Liver (tissue), 8 donors: ENCODE measurements at regions not wholly inside any gene's neighbourhood (a gene's known extent, or its start where the extent isn't known, plus 50 kb on each side); places are given as distances from the start of the nearest gene placed in this dataset.

Experiments used
- DNase-seq: peaks from one replicate; pipeline ENCODE4 v3.0.0-alpha.2; 2017; ENCODE audit warnings: low spot score
- H3K27ac ChIP-seq, 2 donors: one replicate each; pipeline ENCODE4 v1.7.0; 2013; ENCODE audit warnings: inconsistent platforms in 2 of 2, low read length in 2 of 2, control low read depth in 1 of 2, low read depth in 1 of 2, mild to moderate bottlenecking in 1 of 2
- H3K27me3 ChIP-seq, 4 donors: one replicate each; pipeline versions ENCODE4 v1.6.1 to v1.7.0; 2013; ENCODE audit warnings: low read length in 3 of 4, inconsistent platforms in 1 of 4, mild to moderate bottlenecking in 1 of 4, moderate library complexity in 1 of 4; ENCODE audit not compliant: control insufficient read depth in 4 of 4, insufficient read depth in 4 of 4
- H3K36me3 ChIP-seq, 4 donors: one replicate each; pipeline versions ENCODE4 v1.6.1 to v1.7.0; 2013; ENCODE audit warnings: low read length in 3 of 4, mild to moderate bottlenecking in 3 of 4, low read depth in 1 of 4, moderate library complexity in 1 of 4; ENCODE audit not compliant: control insufficient read depth in 4 of 4, insufficient read depth in 3 of 4
- H3K4me1 ChIP-seq, 4 donors: one replicate each; pipeline versions ENCODE4 v1.6.1 to v1.7.0; 2013; ENCODE audit warnings: low read length in 3 of 4, mild to moderate bottlenecking in 3 of 4, moderate library complexity in 1 of 4; ENCODE audit not compliant: control insufficient read depth in 4 of 4, insufficient read depth in 4 of 4
- H3K4me3 ChIP-seq, 3 donors: one replicate each; pipeline versions ENCODE4 v1.6.1 to v1.7.0; 2013; ENCODE audit warnings: low read length in 3 of 3, control low read depth in 1 of 3, low read depth in 1 of 3, mild to moderate bottlenecking in 1 of 3
- H3K9ac ChIP-seq, 2 donors: one replicate each; pipeline ENCODE4 v1.7.0; 2013; ENCODE audit warnings: low read length in 2 of 2, mild to moderate bottlenecking in 2 of 2, moderate library complexity in 2 of 2, control low read depth in 1 of 2, low read depth in 1 of 2
- H3K9me3 ChIP-seq, 4 donors: one replicate each; pipeline versions ENCODE4 v1.6.1 to v1.7.0; 2013; ENCODE audit warnings: low read length in 3 of 4; ENCODE audit not compliant: control insufficient read depth in 4 of 4
- EGR1 ChIP-seq, 2 donors: IDR thresholded peaks; 2 replicates each; pipeline ENCODE4 v1.6.1; 2016 to 2018; ENCODE audit warnings: antibody characterized with exemption in 2 of 2, low read depth in 2 of 2
- FOXA1 ChIP-seq: IDR thresholded peaks from 2 replicates; pipeline ENCODE4 v1.6.1; 2016; ENCODE audit warnings: antibody characterized with exemption
- FOXA2 ChIP-seq: IDR thresholded peaks from 2 replicates; pipeline ENCODE4 v1.6.1; 2016; ENCODE audit warnings: antibody characterized with exemption
- HNF4A ChIP-seq, 2 donors: conservative IDR thresholded peaks; 2 replicates each; pipeline ENCODE4 v1.6.1; 2016; ENCODE audit warnings: antibody characterized with exemption in 2 of 2, mild to moderate bottlenecking in 2 of 2
- HNF4G ChIP-seq: IDR thresholded peaks from 2 replicates; pipeline ENCODE4 v1.6.1; 2016; ENCODE audit warnings: antibody characterized with exemption
- JUND ChIP-seq, 2 donors: IDR thresholded peaks; 2 replicates each; pipeline ENCODE4 v1.6.1; 2016; ENCODE audit warnings: antibody characterized with exemption in 2 of 2
- NR2F2 ChIP-seq: IDR thresholded peaks from 2 replicates; pipeline ENCODE4 v1.6.1; 2016; ENCODE audit warnings: antibody characterized with exemption
- RAD21 ChIP-seq, 2 donors: IDR thresholded peaks; 2 replicates each; pipeline ENCODE4 v1.6.1; 2016; ENCODE audit warnings: antibody characterized with exemption in 2 of 2, mild to moderate bottlenecking in 2 of 2
- RXRA ChIP-seq, 2 donors: IDR thresholded peaks; 2 replicates each; pipeline ENCODE4 v1.6.1; 2017 to 2018; ENCODE audit warnings: antibody characterized with exemption in 2 of 2, mild to moderate bottlenecking in 1 of 2
- SP1 ChIP-seq: IDR thresholded peaks from 2 replicates; pipeline ENCODE4 v1.6.1; 2018; ENCODE audit warnings: antibody characterized with exemption, mild to moderate bottlenecking
- TAF1 ChIP-seq: conservative IDR thresholded peaks from 2 replicates; pipeline ENCODE4 v1.6.1; 2016; ENCODE audit warnings: antibody characterized with exemption, mild to moderate bottlenecking
- YY1 ChIP-seq: IDR thresholded peaks from 2 replicates; pipeline ENCODE4 v1.6.1; 2016; ENCODE audit warnings: antibody characterized with exemption, mild to moderate bottlenecking
- WGBS: extraction: QIAGEN DNeasy Blood & Tissue Kit; methylation state at CpG from one replicate; pipeline ENCODE4 v1.1.7; 2013; 5-methylcytosine and 5-hydroxymethylcytosine counted together
- TF ChIP-seq, protein P1 (sequence below): IDR thresholded peaks from 2 replicates; pipeline ENCODE4 v1.6.1; 2016; ENCODE audit warnings: antibody characterized with exemption
- TF ChIP-seq, protein P2 (sequence below): IDR thresholded peaks from 2 replicates; pipeline ENCODE4 v1.6.1; 2016; ENCODE audit warnings: antibody characterized with exemption
- TF ChIP-seq, protein P3 (sequence below): IDR thresholded peaks from 2 replicates; pipeline ENCODE4 v1.6.1; 2016; ENCODE audit warnings: antibody characterized with exemption
- TF ChIP-seq, protein P4 (sequence below): IDR thresholded peaks from 2 replicates; pipeline ENCODE4 v1.6.1; 2016; ENCODE audit warnings: antibody characterized with exemption, mild to moderate bottlenecking
- TF ChIP-seq, protein P5 (sequence below): fragments of 150-350 bp; IDR thresholded peaks from 2 replicates; pipeline ENCODE4 v1.5.1; 2017; ENCODE audit warnings: improper control_type of control experiment, low read depth, low read length; ENCODE audit not compliant: missing input control
- donor health status: healthy.
- donor health status: healthy.
- donor health status: healthy.
- donor health status: healthy.
- donor health status: healthy.

DNA sequence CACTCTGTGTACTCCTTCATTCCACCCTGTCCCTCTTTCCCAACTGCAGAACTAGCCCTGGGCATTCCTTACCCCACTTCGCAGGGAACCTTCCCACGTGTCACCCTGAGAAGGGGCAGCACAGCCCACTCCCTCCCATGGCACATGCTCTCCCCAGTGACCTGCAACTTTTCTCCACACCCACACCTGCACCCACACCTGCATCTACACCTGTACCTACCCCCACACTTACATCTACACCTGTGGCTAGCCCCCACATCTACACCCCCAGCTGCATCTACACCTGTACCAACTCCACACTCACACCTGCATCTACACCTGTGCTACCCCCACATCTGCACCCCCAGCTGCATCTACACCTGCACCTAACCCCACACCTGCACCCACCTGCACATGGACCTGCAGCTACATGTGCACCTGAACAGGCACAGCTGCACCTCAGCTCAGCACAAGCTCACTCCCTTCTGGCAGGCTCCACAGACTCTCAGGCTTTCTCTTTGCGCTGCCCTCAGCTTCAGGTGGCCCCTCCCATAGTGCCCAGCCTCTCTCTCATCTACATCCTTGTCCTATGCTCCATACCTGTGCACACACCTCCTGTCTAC is 234.1 kb downstream of the TUBA3C start:
- 73% methylated on average over 3 of the region's 3 CpGs for WGBS
- Histone ChIP-seq H3K9me3 (no peaks in the 10 kb centered on the region), H3K9ac (no peak overlapping the region), H3K27ac (no peak overlapping the region), H3K27me3 (no peaks in the 10 kb centered on the region), H3K4me3 (no peak overlapping the region), H3K4me1 (no peaks in the 10 kb centered on the region), H3K36me3 (no peaks in the 10 kb centered on the region)
- TF ChIP-seq SP1 (no peak), NR2F2 (no peak), YY1 (no peak), TAF1 (no peak), HNF4G (no peak), FOXA1 (no peak), FOXA2 (no peak), RAD21 (IDR thresholded peaks at IDR 0.05) (no peak), RXRA (IDR thresholded peaks at IDR 0.05) (no peak), EGR1 (IDR thresholded peaks at IDR 0.05; ENCODE audit: low read depth in 2 of 2) (no peak), JUND (IDR thresholded peaks at IDR 0.05) (no peak)
- TF ChIP-seq, protein P1, sequence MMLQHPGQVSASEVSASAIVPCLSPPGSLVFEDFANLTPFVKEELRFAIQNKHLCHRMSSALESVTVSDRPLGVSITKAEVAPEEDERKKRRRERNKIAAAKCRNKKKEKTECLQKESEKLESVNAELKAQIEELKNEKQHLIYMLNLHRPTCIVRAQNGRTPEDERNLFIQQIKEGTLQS: no peak
- TF ChIP-seq, protein P2, sequence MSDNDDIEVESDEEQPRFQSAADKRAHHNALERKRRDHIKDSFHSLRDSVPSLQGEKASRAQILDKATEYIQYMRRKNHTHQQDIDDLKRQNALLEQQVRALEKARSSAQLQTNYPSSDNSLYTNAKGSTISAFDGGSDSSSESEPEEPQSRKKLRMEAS: no peak
- TF ChIP-seq, protein P3, sequence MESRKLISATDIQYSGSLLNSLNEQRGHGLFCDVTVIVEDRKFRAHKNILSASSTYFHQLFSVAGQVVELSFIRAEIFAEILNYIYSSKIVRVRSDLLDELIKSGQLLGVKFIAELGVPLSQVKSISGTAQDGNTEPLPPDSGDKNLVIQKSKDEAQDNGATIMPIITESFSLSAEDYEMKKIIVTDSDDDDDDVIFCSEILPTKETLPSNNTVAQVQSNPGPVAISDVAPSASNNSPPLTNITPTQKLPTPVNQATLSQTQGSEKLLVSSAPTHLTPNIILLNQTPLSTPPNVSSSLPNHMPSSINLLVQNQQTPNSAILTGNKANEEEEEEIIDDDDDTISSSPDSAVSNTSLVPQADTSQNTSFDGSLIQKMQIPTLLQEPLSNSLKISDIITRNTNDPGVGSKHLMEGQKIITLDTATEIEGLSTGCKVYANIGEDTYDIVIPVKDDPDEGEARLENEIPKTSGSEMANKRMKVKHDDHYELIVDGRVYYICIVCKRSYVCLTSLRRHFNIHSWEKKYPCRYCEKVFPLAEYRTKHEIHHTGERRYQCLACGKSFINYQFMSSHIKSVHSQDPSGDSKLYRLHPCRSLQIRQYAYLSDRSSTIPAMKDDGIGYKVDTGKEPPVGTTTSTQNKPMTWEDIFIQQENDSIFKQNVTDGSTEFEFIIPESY: no peak
- DNase-seq: no peak

DNA sequence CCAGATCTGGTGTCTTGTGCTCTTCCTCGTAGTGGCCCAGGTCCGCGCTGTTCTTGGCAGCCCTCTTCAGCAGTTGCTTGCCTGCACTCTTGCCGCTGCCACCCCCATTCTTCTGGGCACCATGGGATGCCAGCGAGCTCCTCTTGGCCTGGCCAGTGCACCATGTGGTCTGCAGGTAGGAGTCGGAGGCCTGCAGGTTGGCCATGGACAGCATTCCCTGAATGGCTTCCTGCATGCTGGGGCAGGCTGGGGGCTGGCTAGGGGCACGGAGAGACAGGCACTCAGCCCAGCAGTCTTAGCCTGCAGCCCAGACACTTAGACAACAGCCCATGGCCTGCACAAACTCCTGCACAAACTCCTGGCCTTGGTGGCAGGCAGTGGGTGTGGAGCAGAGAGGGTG is 234.9 kb downstream of the TUBA3C start:
- 60% methylated on average over 7 of the region's 7 CpGs for WGBS
- Histone ChIP-seq H3K27me3 (no peaks in the 10 kb centered on the region), H3K27ac (no peak overlapping the region), H3K9ac (no peak overlapping the region), H3K36me3 (no peaks in the 10 kb centered on the region), H3K4me1 (no peaks in the 10 kb centered on the region), H3K4me3 (no peak overlapping the region), H3K9me3 (no peaks in the 10 kb centered on the region)
- DNase-seq: no peak
- no peak for TF ChIP-seq JUND (IDR thresholded peaks at IDR 0.05)
- no peak for TF ChIP-seq SP1
- no peak for TF ChIP-seq RXRA (IDR thresholded peaks at IDR 0.05)
- TF ChIP-seq, protein P2: no peak
- TF ChIP-seq, protein P4, sequence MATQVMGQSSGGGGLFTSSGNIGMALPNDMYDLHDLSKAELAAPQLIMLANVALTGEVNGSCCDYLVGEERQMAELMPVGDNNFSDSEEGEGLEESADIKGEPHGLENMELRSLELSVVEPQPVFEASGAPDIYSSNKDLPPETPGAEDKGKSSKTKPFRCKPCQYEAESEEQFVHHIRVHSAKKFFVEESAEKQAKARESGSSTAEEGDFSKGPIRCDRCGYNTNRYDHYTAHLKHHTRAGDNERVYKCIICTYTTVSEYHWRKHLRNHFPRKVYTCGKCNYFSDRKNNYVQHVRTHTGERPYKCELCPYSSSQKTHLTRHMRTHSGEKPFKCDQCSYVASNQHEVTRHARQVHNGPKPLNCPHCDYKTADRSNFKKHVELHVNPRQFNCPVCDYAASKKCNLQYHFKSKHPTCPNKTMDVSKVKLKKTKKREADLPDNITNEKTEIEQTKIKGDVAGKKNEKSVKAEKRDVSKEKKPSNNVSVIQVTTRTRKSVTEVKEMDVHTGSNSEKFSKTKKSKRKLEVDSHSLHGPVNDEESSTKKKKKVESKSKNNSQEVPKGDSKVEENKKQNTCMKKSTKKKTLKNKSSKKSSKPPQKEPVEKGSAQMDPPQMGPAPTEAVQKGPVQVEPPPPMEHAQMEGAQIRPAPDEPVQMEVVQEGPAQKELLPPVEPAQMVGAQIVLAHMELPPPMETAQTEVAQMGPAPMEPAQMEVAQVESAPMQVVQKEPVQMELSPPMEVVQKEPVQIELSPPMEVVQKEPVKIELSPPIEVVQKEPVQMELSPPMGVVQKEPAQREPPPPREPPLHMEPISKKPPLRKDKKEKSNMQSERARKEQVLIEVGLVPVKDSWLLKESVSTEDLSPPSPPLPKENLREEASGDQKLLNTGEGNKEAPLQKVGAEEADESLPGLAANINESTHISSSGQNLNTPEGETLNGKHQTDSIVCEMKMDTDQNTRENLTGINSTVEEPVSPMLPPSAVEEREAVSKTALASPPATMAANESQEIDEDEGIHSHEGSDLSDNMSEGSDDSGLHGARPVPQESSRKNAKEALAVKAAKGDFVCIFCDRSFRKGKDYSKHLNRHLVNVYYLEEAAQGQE: no peak
- TF ChIP-seq EGR1 (IDR thresholded peaks at IDR 0.05; ENCODE audit: low read depth in 2 of 2): no peak
- no peak for TF ChIP-seq FOXA1
- TF ChIP-seq, protein P5, sequence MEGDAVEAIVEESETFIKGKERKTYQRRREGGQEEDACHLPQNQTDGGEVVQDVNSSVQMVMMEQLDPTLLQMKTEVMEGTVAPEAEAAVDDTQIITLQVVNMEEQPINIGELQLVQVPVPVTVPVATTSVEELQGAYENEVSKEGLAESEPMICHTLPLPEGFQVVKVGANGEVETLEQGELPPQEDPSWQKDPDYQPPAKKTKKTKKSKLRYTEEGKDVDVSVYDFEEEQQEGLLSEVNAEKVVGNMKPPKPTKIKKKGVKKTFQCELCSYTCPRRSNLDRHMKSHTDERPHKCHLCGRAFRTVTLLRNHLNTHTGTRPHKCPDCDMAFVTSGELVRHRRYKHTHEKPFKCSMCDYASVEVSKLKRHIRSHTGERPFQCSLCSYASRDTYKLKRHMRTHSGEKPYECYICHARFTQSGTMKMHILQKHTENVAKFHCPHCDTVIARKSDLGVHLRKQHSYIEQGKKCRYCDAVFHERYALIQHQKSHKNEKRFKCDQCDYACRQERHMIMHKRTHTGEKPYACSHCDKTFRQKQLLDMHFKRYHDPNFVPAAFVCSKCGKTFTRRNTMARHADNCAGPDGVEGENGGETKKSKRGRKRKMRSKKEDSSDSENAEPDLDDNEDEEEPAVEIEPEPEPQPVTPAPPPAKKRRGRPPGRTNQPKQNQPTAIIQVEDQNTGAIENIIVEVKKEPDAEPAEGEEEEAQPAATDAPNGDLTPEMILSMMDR: no peak
- TF ChIP-seq RAD21 (IDR thresholded peaks at IDR 0.05): no peak
- TF ChIP-seq NR2F2: no peak
- TF ChIP-seq HNF4A (conservative IDR thresholded peaks at IDR 0.05): no peak
- TF ChIP-seq TAF1: no peak
- TF ChIP-seq, protein P1: no peak
- TF ChIP-seq, protein P3: no peak
- no peak for TF ChIP-seq HNF4G
